DMS153 (cell line): ENCODE measurements at regions not wholly inside any gene's neighbourhood (a gene's known extent, or its start where the extent isn't known, plus 50 kb on each side); places are given as distances from the start of the nearest gene placed in this dataset.

Experiments used
- DNase-seq: peaks from one replicate; lab custom pipeline; 2025; lab: John Stamatoyannopoulos, UW

DNA sequence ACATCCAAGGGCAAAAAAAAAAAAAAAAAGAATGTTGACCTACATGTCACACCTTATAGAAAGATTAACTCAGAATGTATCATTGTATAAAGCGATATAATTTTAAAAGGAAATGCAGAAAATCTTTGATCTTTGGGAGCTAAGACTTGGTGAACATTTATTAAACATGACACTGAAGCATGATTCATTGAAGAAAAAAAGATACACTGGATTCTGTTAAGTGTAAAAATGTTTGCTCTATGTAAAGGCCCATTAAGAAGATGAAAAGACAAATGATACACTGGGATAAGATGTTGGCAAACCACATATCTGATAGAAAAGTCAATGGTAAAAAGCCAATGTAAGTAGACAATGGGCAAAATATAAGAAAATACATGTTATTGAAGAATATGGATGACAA is 1131.0 kb downstream of the AACS start:
- DNase-seq: no peak

DNA sequence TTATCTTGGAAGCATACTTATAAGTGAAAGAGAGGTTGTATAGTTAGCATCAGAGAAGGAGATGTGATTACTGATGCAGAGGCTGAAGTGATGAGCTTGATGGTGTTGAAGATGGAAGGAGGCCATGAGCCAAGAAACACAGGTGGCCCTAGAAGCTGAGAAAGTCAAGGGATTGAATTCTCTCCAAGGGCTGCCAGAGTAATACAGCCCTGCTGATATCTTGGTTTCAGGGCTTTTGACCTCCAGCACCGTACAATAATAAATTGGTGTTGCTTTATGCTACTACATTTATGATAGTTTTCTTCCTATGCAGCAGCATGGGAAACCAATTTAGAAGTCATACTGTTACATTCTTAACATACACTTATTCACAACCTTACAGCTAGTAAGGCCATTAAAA is 1133.3 kb downstream of the AACS start:
- DNase-seq: no peak

DNA sequence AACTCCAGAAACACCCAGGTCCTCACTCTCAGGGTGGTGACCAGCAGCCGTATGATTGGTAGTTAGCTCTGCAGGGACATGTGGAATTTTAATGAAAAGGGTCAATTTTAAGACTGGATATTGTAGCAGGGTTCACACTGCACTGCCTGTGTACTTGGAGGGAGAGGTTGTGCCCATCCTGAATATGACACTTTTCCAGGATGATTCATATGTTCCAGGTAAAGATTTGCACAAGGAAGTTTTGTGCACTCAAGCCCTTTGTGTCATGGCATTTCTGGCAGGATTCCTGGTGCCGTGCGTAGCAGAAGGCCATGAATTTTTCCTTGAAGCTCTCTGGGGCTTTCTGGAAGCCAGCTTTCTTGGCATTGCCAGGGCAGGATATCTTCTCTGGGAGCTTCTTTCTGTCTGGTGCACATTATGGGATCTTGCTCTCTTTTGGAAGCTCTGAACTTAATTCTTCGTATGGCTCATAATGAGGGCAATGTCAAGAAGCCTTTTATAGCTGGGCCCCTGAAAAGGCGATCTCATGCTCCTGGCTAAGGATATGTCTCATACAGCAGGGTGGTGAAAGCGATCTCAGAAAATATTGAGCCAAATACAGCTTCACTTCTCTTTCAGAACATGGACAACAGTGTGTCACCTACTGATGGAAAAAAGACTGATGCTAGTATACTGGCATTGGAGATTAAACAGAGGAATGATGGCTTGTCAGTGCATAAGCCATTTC is 1133.9 kb downstream of the AACS start:
- DNase-seq: no peak

DNA sequence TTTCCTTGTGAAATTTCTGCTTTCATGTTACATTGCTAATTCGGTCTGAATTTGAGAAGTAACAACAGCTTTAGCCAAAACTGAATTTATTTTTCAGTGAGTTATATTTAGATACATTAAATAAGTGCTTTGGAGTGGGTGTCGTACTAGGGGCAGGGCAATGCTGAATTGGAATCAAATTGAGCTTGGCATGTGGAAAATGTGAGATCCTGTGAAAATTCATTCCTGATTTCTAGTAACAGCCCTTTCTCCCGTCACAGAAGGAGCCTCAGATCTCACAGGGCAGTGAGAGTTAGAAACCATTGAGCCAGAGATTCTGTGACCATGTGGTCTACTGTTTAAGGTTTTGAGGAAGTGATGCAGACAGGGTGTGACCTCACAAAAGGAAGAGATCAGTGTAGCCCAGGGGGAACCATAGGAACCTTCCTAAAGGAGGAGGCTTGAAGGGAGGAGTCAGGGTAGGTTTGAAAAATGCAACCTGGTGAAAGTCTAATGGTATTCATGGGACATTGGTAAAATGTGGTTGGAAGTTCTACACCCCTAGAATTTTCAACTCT is 1136.8 kb downstream of the AACS start:
- DNase-seq: no peak

DNA sequence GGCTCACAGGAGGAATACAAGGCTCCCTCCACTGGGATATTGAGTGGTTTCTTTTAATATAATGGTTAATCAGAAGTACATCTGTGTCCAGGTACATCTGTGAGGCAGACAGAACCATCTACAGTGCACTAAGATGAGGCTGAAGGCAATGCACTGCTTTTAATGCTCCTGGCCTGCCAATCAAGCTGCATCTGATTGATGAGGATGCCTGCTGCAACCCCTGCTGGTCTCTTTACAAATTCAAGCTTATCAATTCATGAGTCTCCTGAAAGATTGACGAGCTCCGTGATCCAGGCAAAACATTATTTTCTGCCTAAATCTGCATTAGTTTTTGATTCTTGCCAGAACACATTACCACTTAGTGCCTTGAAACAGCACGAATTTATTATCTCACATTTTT is 1139.1 kb downstream of the AACS start:
- DNase-seq: no peak

DNA sequence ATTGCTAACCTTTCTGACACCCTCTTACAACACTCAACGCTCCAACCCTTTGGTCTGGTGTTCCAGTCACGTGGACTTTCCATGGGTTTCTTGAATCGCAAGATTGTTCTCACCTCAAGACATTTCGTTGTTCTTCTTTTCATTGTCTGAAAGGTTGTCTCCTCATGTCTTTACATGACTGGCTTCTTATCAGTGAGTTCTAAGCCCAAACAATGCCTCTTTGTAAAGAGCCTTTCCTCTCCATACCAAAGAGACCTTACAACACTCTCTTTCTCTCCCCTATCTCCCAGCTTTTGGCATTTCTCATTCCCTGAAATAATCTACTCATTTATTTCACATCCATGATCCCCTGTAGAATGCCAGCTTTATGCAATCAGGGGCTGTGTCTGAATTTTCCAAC is 1144.8 kb downstream of the AACS start:
- DNase-seq: no peak

DNA sequence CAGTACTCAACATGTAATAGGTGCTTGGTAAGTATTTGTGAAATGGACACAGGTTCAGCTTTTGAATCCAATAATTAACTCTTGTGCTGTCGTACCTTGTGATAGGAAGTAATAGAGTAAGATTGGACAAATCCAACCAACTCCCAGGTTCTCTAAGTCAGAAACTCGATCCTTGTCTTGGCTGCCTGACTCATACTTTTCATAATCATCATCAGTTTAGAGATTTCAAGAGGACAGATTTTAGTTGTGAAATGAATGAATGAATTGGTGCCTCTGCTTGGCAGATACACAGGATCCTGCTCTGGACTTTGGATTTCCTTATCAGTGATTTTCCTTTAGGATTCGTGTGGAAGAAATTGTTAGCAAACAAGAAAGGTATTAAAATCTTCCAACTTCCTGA is 1145.2 kb downstream of the AACS start:
- DNase-seq: no peak

DNA sequence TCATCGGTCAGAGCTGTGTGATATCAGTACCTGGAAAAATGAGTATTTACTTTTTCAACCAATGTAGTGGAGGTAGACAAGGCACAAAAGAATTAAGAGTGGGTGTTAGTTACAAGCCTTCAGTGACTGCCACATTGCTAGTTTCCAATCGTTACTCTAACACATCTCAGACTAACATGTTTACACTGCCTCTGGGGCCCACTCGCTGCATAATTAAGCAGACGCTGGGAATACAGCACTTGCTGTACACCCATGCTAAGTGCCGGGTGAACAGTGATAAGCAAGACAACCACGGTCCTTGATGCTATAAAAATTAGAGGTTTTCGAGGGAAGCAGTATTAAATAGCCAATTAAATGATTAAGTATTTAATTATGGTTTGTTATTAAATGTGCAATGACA is 1147.6 kb downstream of the AACS start:
- DNase-seq: no peak

DNA sequence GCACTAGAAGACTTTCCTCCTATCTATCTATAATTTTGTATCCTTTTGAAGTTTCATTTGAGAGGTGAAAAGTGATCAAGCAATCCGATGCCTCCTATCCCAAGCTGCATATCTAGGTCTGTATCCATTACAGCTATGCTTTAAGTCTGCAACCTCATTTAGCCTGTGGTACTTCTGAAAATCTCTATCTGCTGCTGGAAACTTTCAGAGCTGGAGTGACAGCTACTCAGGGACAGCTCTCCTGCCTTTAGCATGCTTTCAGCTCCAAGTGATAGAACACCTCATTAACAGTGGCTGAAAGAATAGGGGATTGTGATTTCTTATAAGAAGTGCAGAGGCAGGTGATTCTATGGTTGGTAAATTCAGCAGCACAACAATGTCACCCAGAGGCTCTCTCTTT is 1153.5 kb downstream of the AACS start:
- no peak for DNase-seq

DNA sequence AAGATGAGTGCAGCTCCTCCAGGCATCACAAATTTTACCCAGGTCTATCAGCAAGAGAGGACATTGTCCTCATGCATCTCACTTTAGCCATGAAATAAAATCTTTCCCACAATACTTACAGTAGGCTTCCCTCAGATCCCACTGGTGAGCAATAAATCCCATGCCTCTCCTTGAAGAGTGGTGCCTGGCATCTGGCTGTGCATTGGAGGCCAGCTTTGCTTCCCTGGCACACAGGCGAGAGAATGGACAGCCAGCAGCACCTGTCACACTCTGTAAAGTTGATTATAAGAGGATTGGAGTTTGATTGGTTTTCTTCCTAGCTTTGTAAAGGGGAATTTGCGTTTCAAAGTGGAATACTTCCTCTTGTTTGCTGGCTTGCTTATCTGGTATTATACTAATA is 1153.9 kb downstream of the AACS start:
- DNase-seq: no peak

DNA sequence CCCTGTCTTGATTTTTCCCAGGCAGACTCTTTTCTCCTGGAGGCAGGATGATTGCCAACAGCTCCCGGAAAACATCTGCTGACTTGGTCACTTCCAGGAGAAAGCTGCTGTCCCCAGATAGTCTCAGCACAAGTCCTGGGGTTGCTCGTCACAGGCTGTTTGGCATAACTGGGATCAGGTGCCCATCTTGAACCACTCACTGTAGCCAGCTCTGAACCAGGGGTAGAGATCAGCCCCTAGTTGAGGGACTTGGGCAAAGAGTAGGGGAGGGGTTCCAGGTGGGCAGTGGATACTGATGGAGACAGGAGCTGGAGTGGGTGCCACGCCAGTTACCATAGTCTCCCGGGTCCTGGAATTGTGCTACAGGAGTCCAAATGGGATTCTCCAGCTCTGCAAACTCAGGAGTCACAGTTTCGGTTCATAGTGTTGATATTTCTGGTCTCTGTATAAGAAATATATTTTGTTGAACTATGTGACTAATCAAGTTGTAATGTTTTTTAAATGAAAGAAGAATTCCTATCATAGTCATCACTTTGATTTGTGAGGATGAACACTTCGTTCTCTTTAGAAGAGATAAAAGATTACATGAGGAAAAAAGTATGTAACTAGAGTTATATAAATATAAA is 1154.5 kb downstream of the AACS start:
- no peak for DNase-seq

DNA sequence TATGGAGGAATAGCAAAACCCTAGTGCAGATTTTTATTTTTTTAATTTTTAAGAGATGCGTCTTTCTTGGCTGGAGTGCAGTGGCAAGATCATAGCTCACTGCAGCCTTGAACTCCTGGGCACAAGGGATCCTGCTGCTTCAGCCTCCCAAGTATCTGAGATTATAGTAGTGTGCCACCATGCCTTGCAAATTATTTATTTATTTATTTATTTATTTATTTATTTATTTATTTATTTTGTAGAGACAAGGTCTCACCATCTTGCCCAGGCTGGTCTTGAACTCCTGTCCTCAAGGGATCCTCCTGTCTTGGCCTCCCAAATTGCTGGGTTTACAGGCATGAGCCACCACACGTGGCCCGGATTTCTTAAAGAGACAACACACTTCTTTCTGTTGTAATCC is 1158.8 kb downstream of the AACS start:
- no peak for DNase-seq

DNA sequence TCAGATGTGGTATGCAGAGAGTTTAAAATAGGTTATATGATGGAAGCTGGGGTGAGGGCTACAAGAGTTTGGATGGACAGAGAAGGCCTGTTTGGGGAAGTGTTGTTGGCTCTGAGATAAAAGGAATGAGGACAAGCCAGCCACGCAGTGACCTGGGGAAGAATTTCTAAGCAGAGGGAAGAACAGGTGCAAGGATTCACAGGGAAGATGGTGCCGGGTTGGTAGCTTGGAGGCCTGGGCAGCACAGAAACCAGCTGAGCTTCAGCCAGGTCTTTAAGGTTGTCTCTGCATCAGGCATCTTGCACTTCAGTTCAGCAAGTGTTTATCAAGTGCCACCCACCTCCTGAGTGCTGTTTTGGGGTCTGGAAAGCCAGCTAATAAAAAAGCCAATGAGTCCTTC is 1163.7 kb downstream of the AACS start:
- DNase-seq: no peak

DNA sequence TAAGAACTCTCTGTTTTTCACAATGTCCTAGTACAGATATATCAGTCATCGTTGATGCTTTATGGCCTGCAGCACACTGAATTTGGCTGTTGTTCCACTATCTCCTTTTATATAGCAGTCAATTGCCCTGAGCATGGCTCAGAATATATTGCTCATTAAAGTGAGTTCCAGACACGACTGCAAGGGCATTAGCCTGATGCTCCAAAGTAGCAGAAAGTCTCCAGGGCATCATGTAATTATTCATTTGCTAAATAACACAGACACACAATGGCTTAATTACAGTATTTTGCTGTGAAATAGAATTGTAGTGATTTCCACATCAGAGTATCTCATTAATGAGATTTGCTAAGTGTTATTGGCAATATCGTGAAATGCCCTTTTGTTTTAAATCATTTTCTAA is 1167.5 kb downstream of the AACS start:
- no peak for DNase-seq

DNA sequence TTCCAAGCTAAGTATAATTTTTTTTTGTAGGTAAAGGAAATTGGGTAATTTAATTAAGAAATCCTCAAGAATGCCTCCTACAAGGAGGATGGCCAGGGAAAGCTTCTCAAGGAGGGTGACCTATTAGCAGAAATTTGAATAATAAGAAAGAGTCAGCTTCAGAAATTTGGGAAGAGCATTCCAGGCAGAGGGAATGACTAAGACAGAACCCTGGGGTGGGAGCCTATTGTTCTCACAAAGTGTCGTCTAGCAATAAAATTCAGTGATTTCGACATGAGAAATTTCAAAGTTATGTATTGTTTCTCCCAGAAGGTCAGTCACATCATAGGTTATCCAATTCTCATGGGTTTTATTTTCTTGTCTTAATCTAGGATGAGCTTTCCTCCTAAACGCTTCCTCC is 1168.4 kb downstream of the AACS start:
- no peak for DNase-seq

DNA sequence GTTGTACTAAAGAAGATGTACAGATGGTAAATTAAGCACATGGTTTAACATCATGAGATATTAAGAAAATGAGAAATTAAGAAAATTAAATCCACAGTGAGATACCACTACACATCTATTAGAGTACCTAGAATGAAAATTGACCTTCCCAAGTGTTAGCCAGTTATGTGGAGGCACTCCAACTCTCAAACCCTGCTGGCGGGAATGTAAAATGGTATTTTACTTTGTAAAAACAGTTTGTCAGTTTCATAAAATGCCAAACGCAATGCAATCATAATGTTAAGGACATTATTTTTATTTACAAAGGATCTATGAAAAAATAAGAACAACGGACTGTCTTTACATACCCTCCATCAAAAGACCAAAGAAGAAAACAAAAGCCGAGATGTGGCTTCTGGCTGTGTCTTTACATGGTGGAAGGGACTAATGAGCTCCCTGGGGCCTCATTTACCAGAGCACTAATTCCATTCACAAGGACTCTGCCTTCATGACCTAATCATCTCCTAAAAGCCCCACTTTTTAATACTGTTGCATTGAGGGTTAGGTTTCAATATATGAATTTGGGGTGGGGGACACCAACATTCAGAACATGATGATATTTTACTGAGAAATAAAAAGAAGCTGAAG is 1178.7 kb downstream of the AACS start:
- DNase-seq: no peak

DNA sequence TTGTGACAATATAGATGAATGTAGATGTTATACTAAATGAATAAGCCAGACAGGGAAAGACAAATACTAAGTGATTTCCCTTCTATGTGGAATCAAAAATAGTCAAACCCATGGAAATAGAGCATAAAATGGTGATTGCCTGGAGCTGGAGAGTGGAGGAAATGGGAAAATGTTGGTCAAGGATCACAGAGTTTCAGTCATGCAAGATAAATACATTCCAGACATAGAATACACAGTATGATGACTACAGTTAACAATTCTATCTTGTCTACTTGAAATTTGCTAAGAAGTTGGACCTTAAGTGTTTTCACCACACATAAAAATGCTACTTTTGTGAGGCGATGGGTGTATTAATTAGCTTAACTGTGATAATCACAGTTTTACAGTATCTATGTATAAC is 1182.7 kb downstream of the AACS start:
- no peak for DNase-seq

DNA sequence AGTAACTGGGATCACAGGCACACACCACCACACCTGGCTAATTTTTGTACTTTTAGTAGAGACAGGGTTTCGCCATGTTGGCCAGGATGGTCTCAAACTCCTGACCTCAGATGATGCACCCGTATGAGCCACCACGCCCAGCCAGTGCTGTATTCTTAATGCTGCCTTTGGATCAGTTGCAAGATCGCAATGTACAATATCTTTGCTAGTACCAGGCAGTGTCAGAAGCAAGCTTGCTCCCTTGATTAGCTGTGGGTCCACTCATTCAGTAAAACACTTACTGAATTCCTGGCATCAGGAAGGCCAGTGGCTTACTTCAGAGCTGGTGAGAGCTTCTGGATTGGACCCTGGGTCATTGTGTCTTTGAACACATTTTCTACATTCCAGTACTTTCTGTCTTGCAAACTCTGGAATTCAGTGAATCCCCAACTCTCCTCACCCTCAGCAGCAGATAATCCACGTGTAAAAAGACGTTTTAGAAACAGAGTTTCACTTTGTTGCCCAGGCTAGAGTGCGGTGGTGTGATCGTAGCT is 1183.7 kb downstream of the AACS start:
- DNase-seq: no peak

DNA sequence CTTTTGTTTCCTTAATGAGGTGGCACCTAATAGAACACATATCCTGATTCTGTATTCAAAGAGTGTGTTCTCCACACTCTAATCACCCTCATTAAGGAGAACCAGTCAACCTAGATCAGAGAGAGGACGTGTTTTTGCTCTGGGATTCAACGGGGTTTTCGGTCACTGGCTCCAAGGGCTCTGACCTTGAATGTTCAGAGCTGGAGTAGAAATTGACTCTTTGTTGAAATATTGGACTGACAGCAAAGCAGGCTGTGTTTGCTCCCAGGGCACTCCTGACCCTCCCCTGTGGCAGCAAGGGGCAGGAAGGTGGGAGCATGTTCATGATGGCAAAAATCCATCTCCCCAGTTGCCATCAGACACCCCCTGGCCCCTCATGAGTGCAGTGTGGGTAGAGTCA is 1193.0 kb downstream of the AACS start:
- DNase-seq: no peak

DNA sequence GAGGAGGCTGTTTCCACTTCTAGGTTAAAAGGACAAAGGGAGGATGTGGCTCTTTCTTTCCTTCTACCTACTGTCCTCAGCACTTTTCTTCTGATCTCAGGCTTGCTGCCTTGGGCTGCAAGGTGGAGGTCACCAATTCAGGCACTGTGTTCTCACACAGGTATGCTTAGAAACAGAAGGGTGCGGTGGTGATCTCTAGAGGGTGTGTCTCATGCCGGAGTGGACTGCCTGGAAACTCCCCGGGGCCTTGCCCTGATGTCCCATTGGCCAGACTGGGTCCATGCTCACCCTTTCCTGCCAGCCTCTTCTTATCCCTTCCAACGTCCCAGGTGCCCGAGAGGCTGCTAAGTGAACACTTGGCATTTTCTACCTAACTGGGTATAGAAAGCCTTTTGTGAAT is 1197.6 kb downstream of the AACS start:
- DNase-seq: no peak

DNA sequence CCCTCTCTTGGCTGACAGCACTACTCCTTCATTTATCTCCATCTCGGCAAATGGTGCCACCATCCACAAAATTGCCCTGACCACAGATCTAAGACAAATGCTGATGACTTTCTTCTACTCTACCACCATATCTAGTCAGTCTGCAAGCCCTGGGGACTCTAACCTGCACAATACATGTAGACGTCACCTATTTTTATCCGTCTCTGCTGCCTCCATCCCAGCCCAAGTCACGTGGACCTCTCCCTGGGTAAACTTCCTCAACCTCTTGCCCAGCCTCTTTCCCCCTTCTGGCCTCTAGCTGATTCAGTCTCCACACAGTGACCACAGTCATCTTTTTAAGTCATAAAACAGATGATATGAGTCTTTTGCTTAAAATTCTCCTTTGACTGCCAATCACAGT is 1203.0 kb downstream of the AACS start:
- no peak for DNase-seq

DNA sequence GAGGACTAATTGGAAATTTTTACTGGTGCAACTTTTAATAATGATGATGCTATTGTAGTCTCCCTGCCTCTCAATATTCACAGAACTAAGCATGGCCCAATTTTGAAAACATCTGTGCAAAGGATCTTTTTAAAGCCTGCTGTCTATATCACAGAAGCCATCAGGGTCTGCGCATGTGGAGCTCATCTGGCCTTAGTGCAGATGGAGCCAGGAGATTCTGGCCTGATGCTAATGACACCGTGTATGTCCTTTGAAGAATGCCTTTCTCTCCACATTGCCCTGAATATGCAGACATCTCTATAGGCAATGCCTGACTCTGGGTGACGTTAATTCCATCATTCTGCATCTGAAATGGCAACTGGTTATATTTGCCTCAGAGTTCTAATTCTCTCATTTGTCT is 1205.9 kb downstream of the AACS start:
- no peak for DNase-seq

DNA sequence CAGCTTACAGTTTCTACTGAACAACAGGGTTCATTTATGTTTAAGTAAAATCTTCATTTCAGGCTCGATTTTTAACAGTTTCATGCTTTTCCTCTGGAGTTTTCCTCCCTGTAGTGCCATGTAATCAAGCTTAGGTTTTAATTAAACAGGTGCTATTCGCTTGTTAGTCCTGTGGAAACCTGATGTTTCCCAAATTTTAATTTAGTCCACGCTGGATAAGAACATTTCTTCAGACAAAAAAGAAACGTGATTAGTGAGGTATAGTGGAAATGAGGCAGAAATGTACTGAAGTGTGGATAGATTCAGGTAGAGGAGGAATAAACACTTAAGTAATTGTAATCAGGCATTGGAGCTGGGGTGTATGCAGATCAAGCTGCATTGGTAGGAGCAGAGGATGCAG is 1217.5 kb downstream of the AACS start:
- DNase-seq: no peak
